Panc1 (cell line): ENCODE measurements at regions not wholly inside any gene's neighbourhood (a gene's known extent, or its start where the extent isn't known, plus 50 kb on each side); places are given as distances from the start of the nearest gene placed in this dataset.

Experiments
- CTCF ChIP-seq: fragments of 450-650 bp; IDR thresholded peaks from 2 replicates; pipeline ENCODE4 v1.5.1; 2017; ENCODE audit warnings: mild to moderate bottlenecking
- POLR2AphosphoS5 ChIP-seq: IDR thresholded peaks from 2 replicates; pipeline ENCODE4 v1.6.1; 2012; ENCODE audit warnings: mild to moderate bottlenecking, low read depth, low read length, moderate library complexity
- TCF7L2 ChIP-seq: IDR thresholded peaks from 2 replicates; pipeline ENCODE4 v1.6.1; 2011; ENCODE audit warnings: mild to moderate bottlenecking, low read depth, low read length, inconsistent platforms

GRCh38 chr5:116629168-116629567 is 54.5 kb upstream of the SEMA6A start:
- TF ChIP-seq CTCF (no peak), POLR2AphosphoS5 (no peak), TCF7L2 (no peak)
